ENCODE measurements at regions not wholly inside any gene's neighbourhood (a gene's known extent, or its start where the extent isn't known, plus 50 kb on each side); places are given as distances from the start of the nearest gene placed in this dataset.
"Not testable (repeated sequence)": the region's sequence is repeated elsewhere in the genome, so short reads cannot be mapped to it uniquely, and the experiment has no call there.

- no peak for DNase-seq (ENCODE audit: low read depth)
Observed at GRCh38 chr18:39162013-39162827, 1596.6 kb upstream of the CELF4 start.

GRCh38 chr18:39149211-39149806 is 1583.7 kb upstream of the CELF4 start:
- no peak for DNase-seq (ENCODE audit: low read depth)

- DNase-seq (ENCODE audit: low read depth): no peak
Observed at GRCh38 chr18:39134255-39134654, 1568.7 kb upstream of the CELF4 start.

- DNase-seq (ENCODE audit: low read depth): not testable (repeated sequence)
Observed at GRCh38 chr18:39127538-39127937, 1561.9 kb upstream of the CELF4 start.

GRCh38 chr18:39113790-39114189 is 1548.2 kb upstream of the CELF4 start:
- no peak for DNase-seq (ENCODE audit: low read depth)

- no peak for DNase-seq (ENCODE audit: low read depth)
Observed at GRCh38 chr18:39105104-39105503, 1539.5 kb upstream of the CELF4 start.

- no peak for DNase-seq (ENCODE audit: low read depth)
Observed at GRCh38 chr18:39072970-39073369, 1507.4 kb upstream of the CELF4 start.

GRCh38 chr18:39062426-39062825 is 1496.8 kb upstream of the CELF4 start:
- no peak for DNase-seq (ENCODE audit: low read depth)

- DNase-seq (ENCODE audit: low read depth): no peak
Observed at GRCh38 chr18:39058386-39059000, 1492.9 kb upstream of the CELF4 start.

GRCh38 chr18:39057423-39058064 is 1491.9 kb upstream of the CELF4 start:
- DNase-seq (ENCODE audit: low read depth): no peak

GRCh38 chr18:39053571-39053970 is 1488.0 kb upstream of the CELF4 start:
- DNase-seq (ENCODE audit: low read depth): no peak

GRCh38 chr18:39051013-39051412 is 1485.4 kb upstream of the CELF4 start:
- DNase-seq (ENCODE audit: low read depth): no peak

- DNase-seq (ENCODE audit: low read depth): no peak
Observed at GRCh38 chr18:39039813-39040212, 1474.2 kb upstream of the CELF4 start.

GRCh38 chr18:39037925-39038324 is 1472.3 kb upstream of the CELF4 start:
- DNase-seq (ENCODE audit: low read depth): no peak

- DNase-seq (ENCODE audit: low read depth): no peak
Observed at GRCh38 chr18:39033312-39033711, 1467.7 kb upstream of the CELF4 start.

GRCh38 chr18:39031647-39032046 is 1466.0 kb upstream of the CELF4 start:
- no peak for DNase-seq (ENCODE audit: low read depth)

- no peak for DNase-seq (ENCODE audit: low read depth)
Observed at GRCh38 chr18:39030124-39030655, 1464.6 kb upstream of the CELF4 start.

GRCh38 chr18:39025531-39025930 is 1459.9 kb upstream of the CELF4 start:
- no peak for DNase-seq (ENCODE audit: low read depth)

GRCh38 chr18:39019989-39020388 is 1454.4 kb upstream of the CELF4 start:
- DNase-seq (ENCODE audit: low read depth): no peak

GRCh38 chr18:39007031-39007902 is 1441.7 kb upstream of the CELF4 start:
- no peak for DNase-seq (ENCODE audit: low read depth)

- no peak for DNase-seq (ENCODE audit: low read depth)
Observed at GRCh38 chr18:38996056-38996455, 1430.5 kb upstream of the CELF4 start.

All from RPMI7951 (cell line).